MM.1S (cell line): ENCODE measurements at regions not wholly inside any gene's neighbourhood (a gene's known extent, or its start where the extent isn't known, plus 50 kb on each side); places are given as distances from the start of the nearest gene placed in this dataset.

Experiments used
- EZH2 ChIP-seq: fragments of 300-600 bp; sonication (generic); optimal IDR thresholded peaks from 2 replicates; pipeline ENCODE3; 2017; ENCODE audit warnings: low read depth, mild to moderate bottlenecking, antibody characterized with exemption, low read length, mixed read lengths
- EZH2phosphoT487 ChIP-seq: fragments of 300-600 bp; sonication (generic); IDR thresholded peaks from 2 replicates; pipeline ENCODE4 v1.6.1; 2018; ENCODE audit warnings: antibody characterized with exemption, low read length
- TF ChIP-seq, protein P1 (sequence below): fragments of 300-600 bp; sonication (generic); IDR thresholded peaks from 2 replicates; pipeline ENCODE4 v1.5.1; 2016; ENCODE audit warnings: antibody characterized with exemption, low read length, mixed read lengths

DNA sequence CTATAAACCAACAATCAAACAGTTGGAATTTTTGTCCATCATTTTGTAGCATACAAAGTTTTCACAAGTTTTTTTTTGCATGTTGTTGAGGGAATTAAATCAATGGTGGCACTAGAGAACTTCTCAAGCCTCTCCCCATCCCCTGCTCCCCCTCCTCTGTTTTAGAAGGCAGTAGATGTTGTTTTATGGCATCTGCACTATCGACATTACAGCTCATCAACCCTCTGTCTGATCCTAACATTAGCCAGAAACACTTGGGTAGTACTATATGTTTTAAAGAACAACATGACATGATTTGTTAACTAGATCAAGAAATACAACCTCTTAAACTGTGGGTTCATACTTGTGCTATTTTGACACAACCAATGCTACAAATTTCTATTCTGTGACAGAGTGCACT lies 306.5 kb upstream of the NR5A2 start:
- TF ChIP-seq, protein P1, sequence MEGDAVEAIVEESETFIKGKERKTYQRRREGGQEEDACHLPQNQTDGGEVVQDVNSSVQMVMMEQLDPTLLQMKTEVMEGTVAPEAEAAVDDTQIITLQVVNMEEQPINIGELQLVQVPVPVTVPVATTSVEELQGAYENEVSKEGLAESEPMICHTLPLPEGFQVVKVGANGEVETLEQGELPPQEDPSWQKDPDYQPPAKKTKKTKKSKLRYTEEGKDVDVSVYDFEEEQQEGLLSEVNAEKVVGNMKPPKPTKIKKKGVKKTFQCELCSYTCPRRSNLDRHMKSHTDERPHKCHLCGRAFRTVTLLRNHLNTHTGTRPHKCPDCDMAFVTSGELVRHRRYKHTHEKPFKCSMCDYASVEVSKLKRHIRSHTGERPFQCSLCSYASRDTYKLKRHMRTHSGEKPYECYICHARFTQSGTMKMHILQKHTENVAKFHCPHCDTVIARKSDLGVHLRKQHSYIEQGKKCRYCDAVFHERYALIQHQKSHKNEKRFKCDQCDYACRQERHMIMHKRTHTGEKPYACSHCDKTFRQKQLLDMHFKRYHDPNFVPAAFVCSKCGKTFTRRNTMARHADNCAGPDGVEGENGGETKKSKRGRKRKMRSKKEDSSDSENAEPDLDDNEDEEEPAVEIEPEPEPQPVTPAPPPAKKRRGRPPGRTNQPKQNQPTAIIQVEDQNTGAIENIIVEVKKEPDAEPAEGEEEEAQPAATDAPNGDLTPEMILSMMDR, result no peak
- no peak for TF ChIP-seq EZH2
- TF ChIP-seq EZH2phosphoT487, result no peak
